Muscle of back (tissue), 3 donors: ENCODE measurements at regions not wholly inside any gene's neighbourhood (a gene's known extent, or its start where the extent isn't known, plus 50 kb on each side); places are given as distances from the start of the nearest gene placed in this dataset.

Experiments
- DNase-seq, 3 donors: peaks; one replicate each; pipeline versions ENCODE4 v3.0.0 to v3.0.0-alpha.2; 2013

DNA sequence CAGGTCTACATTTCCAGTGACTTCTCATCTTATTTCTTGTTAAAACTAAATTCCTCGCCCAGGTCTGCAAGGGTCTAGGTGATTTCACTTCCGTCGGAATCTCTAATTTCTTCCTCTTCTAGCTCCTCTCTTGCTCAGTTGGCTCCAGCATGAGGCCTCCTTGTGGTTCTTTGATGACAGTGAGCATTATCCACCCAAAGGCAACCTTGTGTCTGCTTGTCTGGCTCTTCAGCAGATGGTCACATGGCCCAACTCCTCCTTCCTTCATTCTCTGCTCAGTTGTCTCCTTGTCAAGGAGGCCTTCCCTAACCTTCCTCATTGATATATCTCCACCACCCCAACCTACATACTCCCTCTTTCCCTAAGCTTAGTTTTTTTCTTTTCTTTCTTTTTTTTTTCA lies 1391.4 kb downstream of the EFNB2 start:
- no peak for DNase-seq

DNA sequence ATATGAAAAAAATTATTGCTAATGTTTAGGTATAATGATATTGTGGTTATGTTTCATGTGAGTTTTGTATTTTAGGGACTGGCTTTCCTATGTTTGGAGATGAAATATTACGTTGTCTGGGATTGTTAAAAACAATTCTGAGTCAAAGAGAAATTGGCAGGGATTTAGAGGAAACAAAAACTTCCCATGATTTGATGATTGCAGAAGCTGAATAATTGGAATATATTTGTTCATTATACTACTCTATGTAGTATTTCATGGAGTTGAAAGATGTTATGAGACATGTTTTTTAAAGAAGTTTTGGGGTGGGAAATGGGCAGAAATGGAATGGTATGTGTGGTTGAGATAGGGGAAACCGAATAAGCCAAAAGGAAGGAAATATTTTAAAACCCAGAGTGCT lies 1392.9 kb downstream of the EFNB2 start:
- DNase-seq: no peak

- DNase-seq: peak; percentile 16 to 41 (median 27)
Observed at GRCh38 chr13:105139380-105140285, 1395.8 kb downstream of the EFNB2 start.

- DNase-seq: peak in 1 of 3 donors; percentile 8
Observed at GRCh38 chr13:105139048-105139379, 1396.4 kb downstream of the EFNB2 start.

DNA sequence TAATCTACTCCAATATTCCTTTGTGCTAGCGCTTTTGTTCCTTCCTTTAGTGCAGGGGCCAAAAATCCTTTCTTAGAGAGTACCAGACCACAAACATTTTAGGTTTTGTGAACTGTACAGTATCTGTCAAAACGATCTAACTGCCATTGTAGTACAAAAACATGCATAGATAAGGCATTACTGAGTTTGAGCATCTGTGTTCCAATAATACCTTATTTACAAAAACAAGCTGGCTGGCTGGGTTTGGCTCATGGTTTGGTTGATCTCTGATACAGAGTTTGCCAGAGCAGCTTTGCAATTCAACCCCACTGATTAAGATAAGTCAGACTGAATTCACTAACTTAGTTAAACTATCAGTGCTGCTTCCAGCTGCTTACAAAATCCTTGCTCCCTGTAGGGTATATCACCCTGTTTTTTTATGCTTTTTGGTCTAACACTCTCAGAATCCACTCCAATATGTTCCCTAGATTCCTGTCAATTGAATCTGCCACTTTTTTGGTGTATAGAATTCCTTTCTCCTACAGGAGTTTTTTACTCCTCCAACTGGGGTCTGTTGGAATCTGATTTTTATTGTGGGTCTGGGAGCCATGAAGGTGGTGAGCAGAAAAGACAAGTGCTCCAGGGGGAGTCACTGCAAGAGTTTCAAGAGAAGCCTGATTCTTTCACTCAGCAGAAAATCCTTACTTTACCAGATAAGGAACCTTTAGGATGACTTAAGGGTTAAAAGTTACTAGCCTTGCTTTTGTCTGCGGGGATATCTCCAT lies 1399.4 kb downstream of the EFNB2 start:
- no peak for DNase-seq

GRCh38 chr13:105127732-105128131 lies 1407.7 kb downstream of the EFNB2 start:
- DNase-seq: no peak

DNA sequence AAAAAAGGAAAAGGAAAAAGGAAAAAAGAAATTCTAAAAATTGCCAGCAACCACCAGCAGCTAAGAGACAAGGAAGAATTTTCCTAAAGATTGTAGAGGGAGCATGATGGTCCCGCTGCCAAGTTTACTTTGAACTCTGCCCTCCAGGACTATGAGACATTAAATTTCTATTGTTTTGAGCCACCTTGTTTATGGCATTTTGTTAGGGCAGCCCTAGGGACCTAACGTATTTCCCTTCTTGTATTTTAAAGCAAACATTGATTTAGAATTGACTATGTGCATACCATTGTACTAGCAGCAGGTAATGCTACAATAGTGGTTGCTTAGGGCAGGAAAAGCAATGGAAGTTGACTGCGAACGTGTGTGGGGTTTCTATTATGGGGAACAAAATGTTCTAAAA lies 1414.2 kb downstream of the EFNB2 start:
- DNase-seq: no peak

GRCh38 chr13:105118426-105118985 lies 1417.0 kb downstream of the EFNB2 start:
- no peak for DNase-seq

DNA sequence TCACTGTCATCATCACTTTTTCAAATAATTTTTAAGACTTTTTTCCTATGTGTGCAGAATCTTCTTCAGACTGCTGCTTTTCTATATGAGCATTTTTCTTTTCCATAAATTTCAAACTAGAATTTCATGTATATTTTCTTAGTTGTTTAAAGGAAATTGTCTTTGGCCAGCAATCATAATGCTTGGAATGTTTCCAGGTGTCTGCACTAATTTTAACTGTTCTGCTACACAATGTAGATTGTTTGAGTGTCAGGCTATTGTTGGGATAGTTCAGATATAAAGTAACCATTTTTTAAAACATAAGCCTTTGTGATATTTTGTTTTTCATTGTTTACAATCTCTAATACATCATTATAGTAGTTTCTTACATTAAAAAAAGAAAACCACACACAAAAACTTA lies 1418.5 kb downstream of the EFNB2 start:
- peak in 1 of 3 donors; percentile 17 for DNase-seq

DNA sequence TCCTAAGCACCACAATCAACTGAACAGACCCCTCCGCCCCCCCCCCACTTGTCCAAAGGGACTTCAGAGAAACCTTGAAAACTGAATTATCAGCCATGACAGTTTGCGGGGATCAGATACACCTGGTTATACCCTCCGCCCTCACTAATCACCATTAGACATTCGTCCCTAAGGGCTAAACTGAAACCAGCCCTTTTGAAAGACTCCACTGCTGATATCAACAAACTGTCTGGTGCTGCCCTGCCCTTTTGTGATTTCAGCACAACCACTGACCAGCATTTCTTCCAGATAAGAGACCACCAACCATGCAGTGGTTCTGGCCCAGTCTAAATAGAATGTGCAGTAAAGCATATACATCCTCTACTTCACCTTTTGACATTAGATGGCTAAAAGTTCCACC lies 1422.9 kb downstream of the EFNB2 start:
- no peak for DNase-seq

GRCh38 chr13:105107781-105108180 lies 1427.7 kb downstream of the EFNB2 start:
- no peak for DNase-seq

DNA sequence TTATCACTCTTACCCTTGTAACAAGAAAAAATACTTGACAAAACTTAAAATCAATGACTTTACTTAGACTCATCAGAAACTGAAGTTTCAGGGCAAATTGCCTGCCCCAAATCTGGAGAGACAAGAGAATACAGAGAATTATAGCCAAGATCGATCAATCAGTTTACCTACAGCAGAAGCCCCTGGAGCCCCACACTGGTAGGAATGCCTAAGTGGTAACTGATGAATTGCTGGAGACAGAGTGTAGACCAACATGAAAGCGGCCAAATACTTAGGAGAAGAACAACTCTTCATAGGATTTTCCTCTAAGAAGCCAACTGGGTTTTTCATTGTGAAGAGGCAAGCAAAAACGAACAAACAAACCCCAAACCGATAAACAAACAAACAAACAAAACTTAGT lies 1430.0 kb downstream of the EFNB2 start:
- no peak for DNase-seq

- DNase-seq: peak in 2 of 3 donors; percentile 19 to 52
Observed at GRCh38 chr13:105097521-105097920, 1437.9 kb downstream of the EFNB2 start.

- DNase-seq: no peak
Observed at GRCh38 chr13:105089858-105090643, 1445.4 kb downstream of the EFNB2 start.

DNA sequence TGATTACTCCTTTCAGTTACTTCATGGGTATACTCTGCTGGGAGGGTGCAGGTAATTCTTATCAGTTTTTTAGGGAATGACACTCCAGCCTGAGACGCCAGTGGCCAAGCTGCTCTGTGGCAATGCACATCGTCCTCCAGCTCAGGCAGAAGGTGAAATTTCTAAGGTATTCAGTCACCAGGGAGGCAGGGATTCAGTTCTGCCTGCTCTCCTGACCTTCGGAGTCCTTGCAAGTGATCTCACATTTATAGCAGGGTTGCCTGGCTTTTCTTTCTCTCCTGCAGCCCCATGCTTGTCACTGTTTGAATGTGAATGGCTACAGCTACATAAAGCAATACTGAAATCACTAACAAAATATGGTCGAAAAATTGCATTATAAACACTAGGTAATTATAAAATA lies 1447.5 kb downstream of the EFNB2 start:
- DNase-seq: no peak

- DNase-seq: no peak
Observed at GRCh38 chr13:105084931-105085330, 1450.5 kb downstream of the EFNB2 start.

DNA sequence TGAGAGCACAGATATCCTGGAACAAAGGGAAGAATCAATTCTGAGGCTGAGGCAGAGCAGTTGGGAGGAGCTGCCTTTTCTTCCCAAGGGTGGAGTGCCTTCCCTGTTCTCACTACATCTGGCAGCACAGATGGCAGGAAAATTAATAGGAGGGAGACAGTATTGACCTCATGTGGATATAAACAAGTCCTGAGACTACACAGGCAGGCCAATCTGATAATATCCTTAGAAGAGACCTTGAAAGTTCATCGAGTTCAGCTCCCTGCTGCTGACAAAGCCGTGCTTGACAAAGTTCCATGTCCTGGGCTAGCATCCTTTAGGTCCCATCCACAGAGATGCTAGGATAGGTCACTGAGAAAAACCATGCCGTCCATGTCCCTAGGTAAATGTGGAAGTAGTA lies 1451.5 kb downstream of the EFNB2 start:
- peak; percentile 15 to 69 (median 33) for DNase-seq

- no peak for DNase-seq
Observed at GRCh38 chr13:105074755-105075154, 1460.7 kb downstream of the EFNB2 start.

- no peak for DNase-seq
Observed at GRCh38 chr13:105073041-105073440, 1462.4 kb downstream of the EFNB2 start.

- no peak for DNase-seq
Observed at GRCh38 chr13:105070452-105070851, 1465.0 kb downstream of the EFNB2 start.

DNA sequence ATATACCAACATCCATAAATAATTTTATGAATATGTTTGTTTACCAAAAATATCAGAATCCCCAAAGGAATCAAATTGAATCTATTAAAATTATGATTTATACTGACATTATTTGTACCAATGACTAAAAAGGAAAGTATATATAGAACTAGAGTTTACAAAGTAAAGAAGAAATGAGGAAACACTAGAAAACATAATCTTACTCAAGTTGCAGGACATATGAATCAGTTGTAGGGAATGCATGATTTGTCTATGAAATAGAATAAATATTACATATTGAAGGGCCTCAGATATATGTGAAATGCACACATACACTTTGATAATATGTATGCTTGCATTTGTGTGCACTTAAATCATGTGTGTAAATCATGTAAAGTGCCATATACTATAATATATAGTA lies 1466.4 kb downstream of the EFNB2 start:
- DNase-seq: no peak

DNA sequence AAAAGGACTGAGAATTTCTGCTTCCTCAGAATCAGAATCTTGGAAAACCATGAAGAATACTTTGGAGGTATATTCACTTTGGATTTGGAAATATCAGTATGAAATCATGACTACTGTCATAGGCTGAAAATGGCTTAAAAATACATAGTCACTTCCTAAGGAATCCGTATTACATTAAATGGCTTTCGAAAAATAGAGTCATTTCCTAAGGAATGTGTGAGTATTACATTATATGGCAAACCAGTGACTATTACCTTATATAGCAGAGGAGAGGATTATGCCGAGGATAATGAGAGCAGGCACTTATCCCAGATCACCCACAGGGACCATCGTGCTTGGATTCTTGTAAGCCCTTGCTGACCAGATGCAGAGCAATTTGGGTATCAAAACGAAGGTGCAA lies 1471.8 kb downstream of the EFNB2 start:
- DNase-seq: no peak
